COLO668 (cell line): ENCODE measurements at regions not wholly inside any gene's neighbourhood (a gene's known extent, or its start where the extent isn't known, plus 50 kb on each side); places are given as distances from the start of the nearest gene placed in this dataset.
"Not testable (repeated sequence)": the region's sequence is repeated elsewhere in the genome, so short reads cannot be mapped to it uniquely, and the experiment has no call there.

Experiments used
- DNase-seq: peaks from one replicate; lab custom pipeline; 2025; ENCODE audit not compliant: unreplicated experiment; lab: John Stamatoyannopoulos, UW

- no peak for DNase-seq
Observed at GRCh38 chr20:22093122-22093521, 387.7 kb downstream of the PAX1 start.

GRCh38 chr20:22088882-22089281 is 383.4 kb downstream of the PAX1 start:
- DNase-seq = no peak

GRCh38 chr20:22080985-22081384 is 375.5 kb downstream of the PAX1 start:
- no peak for DNase-seq

GRCh38 chr20:22074635-22075034 is 369.2 kb downstream of the PAX1 start:
- DNase-seq = no peak

- no peak for DNase-seq
Observed at GRCh38 chr20:22071841-22072240, 366.4 kb downstream of the PAX1 start.

GRCh38 chr20:22070610-22071058 is 365.2 kb downstream of the PAX1 start:
- no peak for DNase-seq

GRCh38 chr20:22063753-22064152 is 358.3 kb downstream of the PAX1 start:
- no peak for DNase-seq

GRCh38 chr20:22062874-22063273 is 357.4 kb downstream of the PAX1 start:
- no peak for DNase-seq

GRCh38 chr20:22060610-22061009 is 355.1 kb downstream of the PAX1 start:
- DNase-seq = no peak

- no peak for DNase-seq
Observed at GRCh38 chr20:22058746-22059145, 353.3 kb downstream of the PAX1 start.

- no peak for DNase-seq
Observed at GRCh38 chr20:22055981-22056380, 350.5 kb downstream of the PAX1 start.

GRCh38 chr20:22052025-22052650 is 346.7 kb downstream of the PAX1 start:
- DNase-seq = no peak

- DNase-seq = not testable (repeated sequence)
Observed at GRCh38 chr20:22045956-22046507, 340.6 kb downstream of the PAX1 start.

- no peak for DNase-seq
Observed at GRCh38 chr20:22027423-22027822, 322.0 kb downstream of the PAX1 start.

GRCh38 chr20:22020201-22020600 is 314.7 kb downstream of the PAX1 start:
- no peak for DNase-seq

- DNase-seq = no peak
Observed at GRCh38 chr20:22008456-22008855, 303.0 kb downstream of the PAX1 start.

GRCh38 chr20:22006306-22006705 is 300.8 kb downstream of the PAX1 start:
- no peak for DNase-seq

GRCh38 chr20:22005535-22005934 is 300.1 kb downstream of the PAX1 start:
- DNase-seq = no peak

- no peak for DNase-seq
Observed at GRCh38 chr20:22004946-22005345, 299.5 kb downstream of the PAX1 start.

GRCh38 chr20:22003680-22004079 is 298.2 kb downstream of the PAX1 start:
- no peak for DNase-seq

- no peak for DNase-seq
Observed at GRCh38 chr20:22001886-22002285, 296.4 kb downstream of the PAX1 start.

GRCh38 chr20:21995461-21995860 is 290.0 kb downstream of the PAX1 start:
- DNase-seq = no peak

GRCh38 chr20:21994203-21994602 is 288.7 kb downstream of the PAX1 start:
- no peak for DNase-seq
